ENCODE measurements at regions not wholly inside any gene's neighbourhood (a gene's known extent, or its start where the extent isn't known, plus 50 kb on each side); places are given as distances from the start of the nearest gene placed in this dataset.

GRCh38 chr12:92530706-92531105, 172.1 kb upstream of the PLEKHG7 start:
- no peak for DNase-seq (ENCODE audit: low read depth)

GRCh38 chr12:92529944-92530343, 172.8 kb upstream of the PLEKHG7 start:
- DNase-seq (ENCODE audit: low read depth): no peak

- no peak for DNase-seq (ENCODE audit: low read depth)
Measured at GRCh38 chr12:92528586-92528985, 174.2 kb upstream of the PLEKHG7 start.

- no peak for DNase-seq (ENCODE audit: low read depth)
Measured at GRCh38 chr12:92528097-92528496, 174.7 kb upstream of the PLEKHG7 start.

- DNase-seq (ENCODE audit: low read depth): no peak
Measured at GRCh38 chr12:92524489-92524888, 178.3 kb upstream of the PLEKHG7 start.

GRCh38 chr12:92520511-92520910, 182.3 kb upstream of the PLEKHG7 start:
- no peak for DNase-seq (ENCODE audit: low read depth)

- no peak for DNase-seq (ENCODE audit: low read depth)
Measured at GRCh38 chr12:92519284-92519683, 183.5 kb upstream of the PLEKHG7 start.

- no peak for DNase-seq (ENCODE audit: low read depth)
Measured at GRCh38 chr12:92518071-92518470, 184.7 kb upstream of the PLEKHG7 start.

GRCh38 chr12:92516277-92516600, 186.6 kb upstream of the PLEKHG7 start:
- no peak for DNase-seq (ENCODE audit: low read depth)

GRCh38 chr12:92513231-92513730, 189.5 kb upstream of the PLEKHG7 start:
- DNase-seq (ENCODE audit: low read depth): no peak

- DNase-seq (ENCODE audit: low read depth): no peak
Measured at GRCh38 chr12:92511786-92512185, 191.0 kb upstream of the PLEKHG7 start.

GRCh38 chr12:92509156-92509738, 193.5 kb upstream of the PLEKHG7 start:
- no peak for DNase-seq (ENCODE audit: low read depth)

- no peak for DNase-seq (ENCODE audit: low read depth)
Measured at GRCh38 chr12:92506891-92507290, 195.9 kb upstream of the PLEKHG7 start.

- DNase-seq (ENCODE audit: low read depth): no peak
Measured at GRCh38 chr12:92506460-92506859, 196.3 kb upstream of the PLEKHG7 start.

GRCh38 chr12:92505254-92506231, 197.2 kb upstream of the PLEKHG7 start:
- DNase-seq (ENCODE audit: low read depth): no peak

- no peak for DNase-seq (ENCODE audit: low read depth)
Measured at GRCh38 chr12:92504594-92504981, 198.2 kb upstream of the PLEKHG7 start.

- DNase-seq (ENCODE audit: low read depth): no peak
Measured at GRCh38 chr12:92503971-92504593, 198.7 kb upstream of the PLEKHG7 start.

- DNase-seq (ENCODE audit: low read depth): no peak
Measured at GRCh38 chr12:92503029-92503931, 199.5 kb upstream of the PLEKHG7 start.

GRCh38 chr12:92502417-92503028, 200.3 kb upstream of the PLEKHG7 start:
- no peak for DNase-seq (ENCODE audit: low read depth)

GRCh38 chr12:92496790-92497189, 206.0 kb upstream of the PLEKHG7 start:
- DNase-seq (ENCODE audit: low read depth): no peak

GRCh38 chr12:92495108-92495507, 207.7 kb upstream of the PLEKHG7 start:
- DNase-seq (ENCODE audit: low read depth): no peak

Measured in stimulated activated CD8-positive, alpha-beta memory T cell treated with anti-CD3 and anti-CD28 coated beads, Interleukin-15, amount 100 ng/mL, for 24 hours (primary cell).